ENCODE measurements at regions not wholly inside any gene's neighbourhood (a gene's known extent, or its start where the extent isn't known, plus 50 kb on each side); places are given as distances from the start of the nearest gene placed in this dataset.

DNA sequence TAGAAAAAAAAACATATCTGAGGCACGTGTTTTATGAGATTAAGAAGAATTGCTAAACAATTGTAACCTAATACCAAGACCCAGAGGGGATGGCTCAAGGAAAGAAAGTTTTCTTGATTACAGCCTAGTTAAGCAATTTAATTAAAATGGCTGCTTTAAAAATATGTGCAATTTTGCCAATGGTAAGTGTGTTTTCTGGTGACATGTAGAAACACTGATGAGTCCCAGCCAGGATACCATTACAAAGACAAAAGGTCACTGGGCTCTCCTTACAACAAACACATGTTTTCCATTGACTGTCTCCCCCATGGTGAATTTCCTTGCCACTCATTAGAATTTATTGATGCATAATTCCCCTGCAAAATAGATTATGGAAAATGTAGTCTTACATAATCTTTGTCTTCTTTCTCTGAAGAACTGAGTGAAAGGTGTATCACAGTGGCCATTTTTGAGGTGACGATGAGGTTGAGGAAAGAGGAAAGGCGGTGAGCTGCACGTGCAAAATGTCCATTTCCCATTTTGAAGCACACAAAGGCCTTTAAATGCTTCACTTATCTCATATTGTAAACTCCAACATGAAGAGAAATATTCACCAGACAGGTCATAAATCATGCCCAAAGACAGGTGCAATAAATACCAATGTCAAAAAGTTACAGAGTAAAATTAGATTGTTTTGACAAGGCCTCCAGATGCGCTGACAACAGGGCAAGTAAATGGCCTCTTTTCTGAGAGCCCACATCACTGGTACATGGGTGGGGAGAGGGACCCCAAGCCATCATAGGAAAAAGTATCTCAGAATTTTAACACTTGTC is 696.9 kb downstream of the KCNJ2 start (continued):
- TF ChIP-seq JUND (IDR thresholded peaks at IDR 0.05; ENCODE audit: low read length) = no peak
- TF ChIP-seq RAD21 (IDR thresholded peaks at IDR 0.05 in 1 of 2, conservative IDR thresholded peaks at IDR 0.05 in 1 of 2; ENCODE audit: low read depth in 2 of 2, low read length in 2 of 2) = no peak
- no peak for TF ChIP-seq NANOG (IDR thresholded peaks at IDR 0.05; ENCODE audit: insufficient read depth, low read depth, low read length, poor library complexity, severe bottlenecking)
- no peak for TF ChIP-seq PHF8 (conservative IDR thresholded peaks at IDR 0.05; ENCODE audit: low read depth, low read length)
- TF ChIP-seq SUZ12 (IDR thresholded peaks at IDR 0.05; ENCODE audit: low read length) = no peak
- TF ChIP-seq HDAC2 (IDR thresholded peaks at IDR 0.05; ENCODE audit: borderline replicate concordance in 1 of 2, low read depth in 2 of 2, low read length in 2 of 2) = no peak
